Daoy (cell line): ENCODE measurements at regions not wholly inside any gene's neighbourhood (a gene's known extent, or its start where the extent isn't known, plus 50 kb on each side); places are given as distances from the start of the nearest gene placed in this dataset.

Source experiments
- DNase-seq: peaks from one replicate; pipeline ENCODE4 v3.0.0-alpha.2; 2015; ENCODE audit warnings: low read depth

DNA sequence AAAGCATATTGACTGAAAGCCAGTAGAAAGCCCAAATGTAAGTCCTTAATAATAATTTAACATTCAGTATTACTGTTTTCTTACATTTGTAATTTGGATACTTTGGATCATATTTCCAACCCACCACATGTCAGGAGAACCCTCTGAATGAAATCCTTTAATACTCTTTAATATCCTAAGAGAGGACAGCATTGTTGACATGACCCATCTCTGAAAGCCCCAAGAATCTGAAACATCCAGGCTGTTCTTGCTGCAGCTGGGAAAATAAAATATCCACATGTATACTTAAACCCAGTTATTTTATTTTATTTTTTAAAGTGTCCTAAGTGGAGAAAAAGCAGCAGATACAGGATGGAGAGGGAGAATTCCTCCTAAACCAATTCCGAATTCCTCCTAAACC, 130.8 kb upstream of the RIPOR2 start:
- DNase-seq, result no peak

DNA sequence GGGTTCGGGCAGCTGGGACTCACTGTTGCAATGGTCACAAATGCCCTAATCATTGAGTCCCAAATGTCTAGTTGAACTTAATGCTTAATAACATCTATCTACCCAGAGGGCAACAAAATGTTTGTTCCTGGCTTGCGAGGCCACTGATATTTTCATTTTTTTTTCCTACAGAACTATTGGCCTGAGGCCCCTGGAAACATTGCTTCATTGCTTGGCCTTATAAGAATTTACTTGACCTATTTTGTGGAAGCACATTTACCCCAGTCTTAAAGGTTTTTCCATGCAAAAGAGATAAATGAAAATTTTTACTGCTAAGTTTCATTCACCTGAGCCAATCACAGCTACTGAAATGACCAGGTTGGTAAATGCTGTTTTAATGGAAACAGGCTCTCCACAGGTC, 133.1 kb upstream of the RIPOR2 start:
- DNase-seq, result no peak

DNA sequence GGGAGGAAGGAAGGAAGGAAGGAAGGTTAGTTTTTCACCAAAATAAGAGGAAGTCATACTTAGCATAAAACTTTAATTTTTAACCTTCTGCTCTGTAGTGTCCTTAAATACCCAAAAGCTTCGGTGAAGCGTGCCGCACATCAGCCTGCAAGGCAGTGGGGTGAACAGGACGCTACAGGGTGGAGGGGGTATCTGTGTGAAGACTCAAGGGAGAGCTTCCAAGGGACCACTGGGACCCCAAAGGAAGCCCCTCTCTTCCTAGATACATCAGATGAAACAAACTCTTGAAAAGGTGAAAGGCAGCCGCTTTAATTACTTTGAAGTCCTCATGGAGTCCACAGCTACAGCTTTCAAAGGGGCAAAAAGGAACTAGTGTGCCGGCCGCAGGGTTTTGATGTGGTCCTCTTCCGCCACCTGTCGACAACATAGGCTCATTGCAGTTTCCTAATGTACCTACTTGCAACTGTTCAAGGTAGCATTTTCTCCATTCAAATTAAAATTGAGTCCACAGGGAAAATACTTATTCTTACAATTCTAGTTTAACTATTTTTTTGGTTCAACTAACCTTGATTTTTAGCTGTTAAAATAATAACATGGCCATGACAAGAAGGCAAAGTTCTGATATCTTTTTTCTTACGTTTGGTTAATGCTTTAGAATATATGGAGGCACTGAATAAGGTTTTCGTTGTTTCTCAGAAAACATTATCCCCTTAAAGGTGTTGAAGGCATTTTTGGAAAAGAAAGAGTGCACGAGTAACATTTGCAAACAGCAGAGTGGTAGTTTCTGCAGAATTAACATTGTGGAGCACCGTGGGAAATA, 135.0 kb upstream of the RIPOR2 start:
- peak; percentile 78 for DNase-seq

DNA sequence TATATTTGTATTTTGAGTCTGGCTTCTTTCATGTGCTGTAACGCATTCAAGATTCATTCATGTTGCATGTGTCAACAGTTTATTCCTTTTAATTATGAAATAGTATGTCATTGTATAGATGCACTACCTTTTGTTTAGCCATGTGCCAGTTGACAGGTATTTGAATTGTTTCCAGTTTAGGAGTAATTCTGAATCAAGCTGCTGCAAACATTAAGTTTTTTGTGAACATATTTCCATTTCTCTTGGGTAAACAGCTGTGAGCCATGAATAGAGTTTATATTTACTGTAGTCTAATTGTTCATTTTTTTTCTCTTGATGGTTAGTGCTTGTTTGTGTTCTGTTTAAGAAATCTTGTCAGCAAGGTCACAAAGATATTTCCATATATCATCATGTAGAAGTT, 142.4 kb upstream of the RIPOR2 start:
- no peak for DNase-seq

DNA sequence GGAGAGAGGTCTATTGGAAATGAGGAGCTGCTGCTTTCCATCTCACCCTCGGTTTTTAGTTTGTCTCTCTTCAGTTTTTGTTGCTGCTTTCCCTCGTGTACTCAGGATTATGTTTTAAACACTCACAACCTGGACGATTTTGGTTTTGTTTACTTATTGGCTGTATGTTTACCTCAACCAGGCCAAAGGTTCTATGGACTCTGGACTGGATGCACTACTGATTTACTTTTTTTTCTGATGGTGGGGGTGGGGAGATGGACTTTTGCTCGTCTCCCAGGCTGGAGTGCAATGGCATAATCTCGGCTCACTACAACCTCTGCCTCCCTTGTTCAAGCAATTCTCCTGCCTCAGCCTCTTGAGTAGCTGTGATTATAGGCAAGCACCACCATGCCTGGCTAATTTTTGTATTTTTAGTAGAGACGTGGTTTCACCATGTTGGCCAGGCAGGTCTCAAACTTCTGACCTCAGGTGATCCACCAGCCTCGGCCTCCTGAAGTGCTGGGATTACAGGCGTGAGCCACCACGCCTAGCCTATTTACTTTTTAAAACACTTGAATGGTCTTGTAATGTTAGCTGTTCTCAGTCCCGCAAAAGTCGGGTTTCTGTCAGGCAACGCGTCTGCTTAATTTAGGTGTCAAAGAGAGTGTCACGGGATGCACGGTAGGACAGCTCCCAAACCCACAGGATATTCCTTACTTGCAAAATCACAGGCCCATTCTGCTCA, 148.2 kb upstream of the RIPOR2 start:
- DNase-seq, result no peak

DNA sequence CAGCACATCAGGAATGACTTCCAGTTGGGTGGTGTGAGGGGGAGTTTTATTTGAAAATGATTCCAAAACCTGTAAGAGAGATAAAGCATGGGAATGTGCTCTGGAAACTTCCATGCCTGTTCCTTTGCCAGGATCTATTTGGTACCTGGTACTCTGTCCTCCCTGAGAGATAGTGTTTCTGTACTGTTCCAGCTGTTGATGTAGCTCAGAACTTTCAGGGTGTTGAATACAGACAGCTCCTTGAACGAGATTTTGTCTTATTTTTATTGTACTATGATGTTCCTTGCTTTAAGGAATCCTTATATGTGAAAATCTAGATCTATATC, 148.7 kb upstream of the RIPOR2 start:
- no peak for DNase-seq

DNA sequence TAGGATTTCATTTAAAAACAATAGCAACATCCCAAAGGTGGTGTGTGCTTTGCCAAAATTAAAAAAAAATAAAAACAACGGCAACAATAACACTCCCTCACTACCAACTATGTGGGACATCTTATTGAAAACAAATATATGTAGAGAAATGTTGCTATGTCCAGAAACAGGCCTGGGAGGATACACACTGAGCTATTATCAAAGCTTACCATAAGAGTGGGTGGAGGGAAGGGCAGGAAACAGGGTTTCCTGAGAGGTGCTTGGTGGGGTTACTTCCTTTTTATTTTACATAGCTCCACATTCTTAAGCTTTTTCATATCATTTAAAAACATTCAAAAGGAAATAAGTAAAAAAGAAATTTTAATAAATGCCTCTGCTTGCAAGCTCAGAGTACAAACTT, 150.0 kb upstream of the RIPOR2 start:
- no peak for DNase-seq

DNA sequence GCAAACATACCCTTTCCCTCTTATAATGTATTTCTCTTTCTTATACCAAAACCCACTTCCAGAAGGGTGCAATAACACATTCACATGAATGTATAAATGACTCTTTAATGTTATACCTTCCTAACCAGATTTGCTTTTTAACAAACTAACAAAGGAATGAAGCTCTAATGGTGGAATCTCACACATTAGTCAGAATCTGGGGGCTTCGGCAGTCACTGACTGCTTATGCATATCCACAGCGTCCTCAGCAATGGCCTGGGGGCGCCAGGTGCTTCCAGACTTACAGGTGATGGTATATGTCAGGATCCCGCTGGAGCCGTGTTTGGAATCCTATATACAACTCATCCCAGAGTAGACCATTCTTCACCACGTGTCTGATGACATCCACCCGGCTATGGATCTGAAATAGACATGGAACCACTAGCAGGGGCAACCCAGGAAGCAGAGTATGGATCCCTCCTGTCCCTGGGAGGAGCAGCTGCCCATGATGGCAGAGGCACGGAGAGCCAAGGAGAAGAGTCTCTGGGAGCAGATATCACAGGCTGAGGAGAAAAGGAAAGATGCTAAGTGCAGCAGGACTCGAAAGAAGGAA, 150.8 kb upstream of the RIPOR2 start:
- DNase-seq, result no peak

DNA sequence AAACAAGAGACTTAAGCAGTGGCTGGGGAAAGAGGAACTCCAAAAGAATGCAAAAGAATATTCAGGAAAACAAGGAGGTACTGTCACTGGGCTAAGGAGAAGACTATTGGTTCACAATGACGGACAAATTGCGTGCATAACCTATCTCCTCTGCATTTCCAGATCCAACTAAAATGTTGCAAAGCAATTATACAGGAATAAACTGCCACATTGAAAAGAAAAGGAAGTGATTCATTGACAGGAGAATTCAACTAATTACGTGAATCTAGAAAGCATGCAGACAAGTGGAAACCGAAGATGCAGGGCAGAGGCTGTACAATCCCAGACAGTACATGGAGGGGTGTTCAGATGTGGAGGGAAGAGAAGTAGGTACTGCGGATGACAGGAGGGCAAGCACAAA, 152.8 kb upstream of the RIPOR2 start:
- peak; percentile 52 for DNase-seq

DNA sequence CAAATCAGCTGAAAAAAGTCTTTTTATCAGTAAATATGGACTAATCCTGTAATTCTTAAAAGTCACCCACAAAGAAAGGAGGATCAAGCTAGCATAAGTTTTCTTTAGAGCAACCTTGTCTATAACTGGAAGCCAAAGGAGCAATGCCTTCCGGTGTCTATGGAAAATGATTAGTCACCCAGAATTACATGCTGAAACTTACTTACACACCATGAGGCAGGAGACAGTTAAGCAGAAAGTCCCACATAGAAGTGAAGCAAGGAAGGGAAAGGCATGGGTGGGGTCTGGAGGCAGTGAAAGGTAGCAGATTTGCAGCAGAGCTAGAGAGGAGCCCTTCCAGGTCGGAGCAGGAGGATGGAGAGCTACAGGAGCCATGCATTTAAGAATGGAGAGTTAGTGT, 153.7 kb upstream of the RIPOR2 start:
- DNase-seq, result peak; percentile 33

DNA sequence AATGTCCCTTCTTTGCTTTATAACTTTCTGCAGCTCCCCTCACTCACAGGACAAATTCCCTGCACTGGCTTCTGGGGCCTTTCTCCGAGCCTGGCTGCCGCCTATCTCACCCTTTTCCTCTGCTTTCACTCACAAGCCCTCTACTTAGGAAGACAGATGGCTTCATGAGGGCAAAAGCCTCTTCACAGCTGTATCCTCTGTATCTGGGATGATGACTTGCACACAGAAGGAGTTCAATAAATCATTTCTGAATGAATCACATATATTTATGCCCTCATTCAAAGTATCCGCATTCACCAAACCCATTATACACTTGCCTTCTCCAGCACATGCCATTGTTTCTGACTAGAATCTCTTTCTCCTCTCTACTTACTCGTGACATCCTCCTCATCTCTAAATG, 159.0 kb upstream of the RIPOR2 start:
- no peak for DNase-seq

DNA sequence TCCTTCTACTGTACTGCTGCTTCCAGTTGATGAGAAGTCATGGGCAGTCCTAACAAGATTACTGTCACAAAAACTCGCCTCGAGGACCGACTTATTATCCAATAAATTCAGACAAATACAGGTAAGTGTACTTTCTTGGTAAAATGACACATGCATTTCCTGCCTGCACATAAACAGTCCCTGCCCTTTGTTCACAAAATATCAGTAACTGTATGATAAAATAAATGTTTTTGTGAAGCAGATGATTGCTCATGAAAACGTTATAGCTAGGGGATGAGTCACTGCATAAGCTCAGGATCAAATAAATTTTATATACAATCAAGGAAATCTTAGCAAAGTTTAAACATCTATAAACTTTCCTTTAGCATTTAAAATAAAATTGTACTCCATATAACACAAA, 164.5 kb upstream of the RIPOR2 start:
- no peak for DNase-seq

DNA sequence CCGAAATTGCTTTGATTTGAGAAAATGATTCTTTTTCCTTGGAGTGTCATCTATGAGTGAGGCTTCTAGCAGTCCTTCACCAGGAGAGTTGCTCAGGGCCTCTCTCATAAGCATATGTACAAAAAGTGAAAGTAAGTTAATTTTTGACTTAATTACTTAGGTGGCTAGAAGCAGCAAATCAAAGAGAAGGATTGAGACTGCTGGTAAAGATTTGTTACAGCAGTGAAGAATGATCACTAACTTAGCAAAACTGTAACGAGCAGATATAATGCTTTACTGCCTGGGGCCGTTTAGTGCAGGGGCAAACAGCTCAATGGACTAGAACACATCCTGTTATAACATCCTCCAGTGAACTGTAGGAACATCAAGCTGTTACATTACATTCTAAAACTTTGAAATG, 167.8 kb upstream of the RIPOR2 start:
- no peak for DNase-seq

DNA sequence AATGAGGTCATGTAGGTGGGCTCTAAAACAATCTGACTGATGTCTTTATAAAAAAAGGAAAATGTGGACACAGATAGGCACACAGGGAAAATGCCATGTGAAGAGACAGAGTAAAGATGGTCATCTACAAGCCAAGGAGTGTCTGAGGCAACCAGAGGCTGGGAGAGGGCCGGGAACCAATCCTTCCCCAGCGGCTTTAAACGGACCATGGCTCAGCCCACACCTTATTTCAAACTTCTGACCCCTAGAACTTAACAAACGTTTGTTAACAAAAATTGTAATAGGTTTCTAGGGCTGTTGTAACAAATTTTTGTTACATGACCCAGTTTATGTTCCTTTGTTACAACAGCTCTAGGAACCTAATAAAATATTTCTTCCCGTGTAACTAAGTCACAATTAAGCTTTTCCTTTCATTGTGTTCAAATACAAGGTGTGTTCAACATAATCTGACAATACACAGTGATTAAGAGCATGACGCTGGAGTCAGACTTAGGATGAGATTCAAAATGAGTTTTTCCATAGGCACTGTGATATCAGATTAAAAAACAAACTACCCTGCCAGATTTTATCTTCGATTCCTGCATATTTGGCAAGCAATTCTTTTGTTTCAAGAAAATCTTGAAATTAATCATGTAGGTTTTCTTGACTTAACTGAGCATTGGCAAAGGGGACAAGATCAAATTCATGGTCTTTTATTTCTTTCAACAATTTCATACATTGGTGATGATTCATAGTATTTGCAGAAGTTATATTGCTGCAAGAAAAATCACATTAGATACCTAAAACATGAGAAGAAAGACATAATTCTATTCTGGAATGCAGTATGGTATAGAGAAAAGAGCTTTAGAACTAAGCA, 169.5 kb upstream of the RIPOR2 start:
- DNase-seq, result no peak

DNA sequence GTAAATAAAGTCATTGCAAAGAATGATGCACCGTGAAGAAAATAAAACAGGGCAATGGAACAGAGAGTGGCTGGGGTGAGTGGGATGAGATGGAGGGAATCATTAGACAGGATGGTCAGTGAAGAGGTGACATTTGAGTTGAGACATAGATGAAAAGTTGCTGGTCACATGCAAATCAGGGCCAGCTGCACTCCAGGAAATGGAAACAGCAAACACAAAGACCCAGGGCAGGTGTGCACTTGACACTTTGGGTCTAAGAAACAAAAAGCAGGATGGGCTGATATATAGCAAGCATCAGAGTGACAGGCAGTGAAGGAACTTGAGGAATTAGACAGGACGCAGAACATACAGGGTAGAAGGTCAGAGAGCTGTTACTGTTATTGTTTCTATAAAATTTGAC, 171.5 kb upstream of the RIPOR2 start:
- DNase-seq, result no peak

DNA sequence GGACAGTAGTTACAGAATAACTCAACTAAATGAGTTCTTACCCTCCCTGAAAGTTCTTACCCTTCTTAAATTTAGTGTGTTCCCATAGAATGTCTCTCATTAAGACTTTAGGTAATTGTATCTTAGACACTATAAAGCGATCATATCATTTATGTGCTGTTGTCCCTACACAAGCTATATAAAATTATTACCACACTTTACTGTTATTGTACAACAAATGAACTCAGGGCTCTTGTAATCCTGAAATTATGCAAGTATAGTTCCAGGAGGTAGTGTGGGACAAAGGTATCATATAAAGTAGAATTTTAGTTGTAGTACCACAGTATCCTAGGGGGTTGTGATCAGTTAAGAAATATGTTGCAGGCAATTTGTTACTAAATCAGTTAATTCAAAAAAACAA, 167.4 kb upstream of the CARMIL1 start:
- DNase-seq, result no peak

DNA sequence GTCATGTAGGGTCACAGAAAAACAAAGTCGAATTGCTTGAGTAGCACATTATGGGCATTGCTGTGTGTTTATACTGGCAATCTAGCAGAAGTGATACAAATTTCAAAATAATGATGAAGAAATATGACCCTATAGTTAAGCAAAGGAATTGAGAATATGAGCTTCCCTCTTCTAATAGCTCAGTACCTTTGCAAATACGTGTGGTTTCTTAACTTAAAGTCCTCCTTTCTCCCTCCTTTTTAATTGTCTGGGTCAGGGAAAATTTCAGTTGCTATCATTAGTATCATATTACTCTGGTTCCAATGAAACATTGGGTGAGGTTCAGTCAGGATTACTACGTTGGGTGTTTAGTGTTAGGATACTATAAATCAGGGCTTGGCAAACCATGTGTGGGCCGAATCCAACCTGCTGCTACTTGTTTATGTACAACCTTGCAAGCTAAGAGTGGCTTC, 166.8 kb upstream of the CARMIL1 start:
- no peak for DNase-seq

DNA sequence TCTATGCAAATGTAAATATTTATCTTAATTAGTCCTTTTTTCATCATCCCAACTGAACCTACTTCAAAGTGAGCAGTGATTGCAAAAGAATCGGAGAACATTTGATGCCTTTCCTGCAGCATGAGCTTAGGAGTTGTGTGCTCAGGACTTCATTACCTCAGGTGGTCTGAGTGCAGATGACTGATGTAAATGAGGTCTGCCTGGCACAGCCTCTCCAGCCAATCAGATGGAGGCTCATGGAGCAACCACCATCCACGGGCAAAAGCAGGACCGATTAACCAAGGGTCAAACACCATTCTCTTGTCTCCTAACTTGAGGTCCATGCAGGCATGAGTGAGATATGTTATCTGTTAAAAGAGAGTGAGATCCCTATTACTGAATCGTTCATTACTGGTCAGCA, 165.7 kb upstream of the CARMIL1 start:
- no peak for DNase-seq

DNA sequence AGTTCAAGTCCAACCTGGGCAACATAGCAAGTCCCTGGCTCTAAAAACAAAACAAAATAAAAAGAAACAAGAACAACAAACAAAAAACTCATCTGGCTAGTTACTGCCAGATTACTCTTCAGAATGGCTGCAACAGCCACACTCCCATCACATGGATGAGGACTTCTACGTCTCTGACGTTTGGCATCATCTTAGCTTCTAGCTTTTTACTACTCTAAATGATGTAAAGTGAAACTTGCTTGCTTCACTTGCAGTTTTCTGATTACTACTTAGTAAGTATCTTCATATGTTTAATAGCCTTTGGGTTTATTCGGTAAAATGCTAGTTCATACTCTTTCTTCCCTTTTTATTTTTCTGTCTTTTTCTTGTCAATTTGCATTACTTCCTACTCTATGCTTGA, 161.1 kb upstream of the CARMIL1 start:
- DNase-seq, result no peak

DNA sequence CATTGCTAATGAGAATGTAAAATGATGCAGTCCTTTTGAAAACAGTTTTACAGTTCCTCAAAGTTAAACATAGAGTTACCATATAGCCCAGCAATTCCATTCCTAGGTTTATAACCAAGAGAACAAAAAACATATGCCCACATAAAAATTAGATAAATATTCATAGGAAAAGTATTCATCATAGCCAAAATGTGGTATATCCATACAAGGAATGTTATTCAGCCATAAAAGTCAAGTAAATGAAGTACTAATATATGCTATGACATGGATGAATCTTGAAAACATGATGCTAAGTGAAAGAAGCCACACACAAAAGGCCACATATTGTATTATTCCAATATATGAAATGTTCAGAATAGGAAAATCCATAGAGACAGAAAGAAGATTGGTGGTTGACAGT, 158.0 kb upstream of the CARMIL1 start:
- no peak for DNase-seq

DNA sequence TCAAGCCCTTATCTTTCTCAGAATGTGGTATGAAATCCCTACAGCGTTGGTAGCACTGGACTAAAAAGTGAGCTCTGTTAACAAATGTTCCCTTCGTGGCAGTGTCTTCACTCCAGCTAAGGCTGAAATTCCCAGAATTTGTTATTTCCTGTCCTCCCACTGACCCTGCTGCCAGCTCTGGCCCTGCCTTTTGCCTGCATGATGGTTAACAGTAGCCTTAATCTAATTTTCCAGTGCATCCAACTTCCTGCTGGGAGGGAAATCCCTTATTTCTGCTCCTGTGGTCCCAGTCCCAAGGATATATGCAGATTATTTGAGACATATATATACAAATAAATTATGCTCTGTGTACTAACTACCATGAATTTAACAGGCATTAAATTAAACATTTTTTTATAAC, 157.2 kb upstream of the CARMIL1 start:
- peak; percentile 15 for DNase-seq

DNA sequence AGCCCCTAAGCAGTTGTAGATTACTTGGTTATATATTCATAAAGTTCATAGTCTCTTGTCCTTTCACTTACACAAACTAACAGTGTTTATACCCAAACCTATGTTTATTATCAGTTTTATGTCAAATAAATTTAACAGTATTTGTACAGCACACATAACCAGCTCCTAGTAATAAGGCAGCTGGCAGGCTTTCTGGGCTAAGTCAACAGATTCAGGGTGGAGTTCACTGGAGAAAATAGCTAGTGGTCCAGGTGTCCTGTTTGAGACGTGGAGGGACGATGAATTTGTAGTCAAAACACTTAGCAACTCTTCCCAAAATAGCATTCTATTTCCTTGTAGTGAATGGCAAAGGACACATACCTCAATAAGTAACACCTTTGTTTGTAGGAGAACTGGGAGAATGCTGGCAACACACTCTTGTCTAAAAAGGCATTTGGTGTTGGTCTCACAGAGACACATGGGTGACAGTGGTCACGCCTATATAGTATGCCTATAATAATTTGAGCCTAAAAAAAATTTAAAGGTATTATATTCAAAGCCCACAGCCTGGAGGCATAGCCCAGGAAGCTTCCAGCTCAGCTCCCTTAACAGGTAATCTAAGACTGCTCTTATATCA, 156.4 kb upstream of the CARMIL1 start:
- DNase-seq, result no peak
